Transverse colon (tissue), 4 donors: ENCODE measurements at regions not wholly inside any gene's neighbourhood (a gene's known extent, or its start where the extent isn't known, plus 50 kb on each side); places are given as distances from the start of the nearest gene placed in this dataset.

Experiments
- DNase-seq: peaks from one replicate; pipeline ENCODE4 v3.0.0-alpha.2; 2019
- H3K27ac ChIP-seq, 4 donors: fragments of 200-600 bp; sonication (generic); 2 replicates each; pipeline ENCODE4 v1.5.1; 2016 to 2018; ENCODE audit warnings: inconsistent platforms in 4 of 4
- H3K27me3 ChIP-seq: fragments of 200-600 bp; sonication (generic); 2 replicates; pipeline ENCODE4 v1.5.1; 2017; ENCODE audit warnings: inconsistent platforms
- H3K36me3 ChIP-seq, 4 donors: fragments of 200-600 bp; sonication (generic); 2 replicates each; pipeline ENCODE4 v1.5.1; 2017 to 2019; ENCODE audit warnings: inconsistent platforms in 4 of 4
- H3K4me1 ChIP-seq, 4 donors: fragments of 200-600 bp; sonication (generic); 2 replicates each; pipeline ENCODE4 v1.5.1; 2017 to 2020; ENCODE audit warnings: inconsistent platforms in 4 of 4
- H3K4me3 ChIP-seq, 4 donors: fragments of 200-600 bp; sonication (generic); 1 replicate in 1 of 4; 2 replicates in 3 of 4; pipeline versions ENCODE4 v1.5.1 to v1.6.1; 2017 to 2019; ENCODE audit warnings: inconsistent platforms in 4 of 4
- H3K9me3 ChIP-seq, 2 donors: fragments of 200-600 bp; sonication (generic); 2 replicates each; pipeline ENCODE4 v1.5.1; 2017 to 2019; ENCODE audit warnings: inconsistent platforms in 2 of 2
- EP300 ChIP-seq: sonication (generic); formaldehyde crosslinking; IDR thresholded peaks from one replicate; pipeline ENCODE4 v1.6.1; 2017; ENCODE audit warnings: antibody characterized with exemption, low read depth
- POLR2A ChIP-seq: fragments of 450-650 bp; IDR thresholded peaks from one replicate; pipeline ENCODE4 v1.6.1; 2016; ENCODE audit warnings: antibody characterized with exemption, mild to moderate bottlenecking, moderate library complexity
- POLR2AphosphoS5 ChIP-seq, 3 donors: sonication (generic); formaldehyde crosslinking; IDR thresholded peaks; one replicate each; pipeline ENCODE4 v1.6.1; 2016; ENCODE audit warnings: antibody characterized with exemption in 3 of 3
- WGBS, 2 donors: methylation state at CpG; one replicate each; pipeline ENCODE4 v1.1.5; 2018; ENCODE audit warnings: low coverage in 1 of 2; 5-methylcytosine and 5-hydroxymethylcytosine counted together
- in situ Hi-C, 4 donors: fragments of 200-750 bp; cut with MboI; loops; one replicate each; pipeline versions ENCODE4 v1.15.0 to v1.15.1; 2017; ENCODE audit warnings: low sequenced_read_pairs in 3 of 4, low pct_ligation_motif_present in 1 of 4, low pct_unique_long_range_greater_than_20kb in 1 of 4
- intact Hi-C: fragments of 100-400 bp; cut with DNase I; formaldehyde crosslinking; loops from one replicate; pipeline ENCODE4 v1.15.1; 2023; ENCODE audit warnings: low total_unique reads
- TF ChIP-seq, protein P1 (sequence below), 5 experiments: fragments of 200-600 bp in 3 of 5; fragments of 450-650 bp in 2 of 5; sonication (generic) in 3 of 5; IDR thresholded peaks; 1 replicate in 2 of 5; 2 replicates in 3 of 5; pipeline ENCODE4 v1.5.1; 2016 to 2017; ENCODE audit warnings: antibody characterized with exemption in 5 of 5, inconsistent platforms in 3 of 5, mild to moderate bottlenecking in 2 of 5, moderate library complexity in 1 of 5

- H3K27me3 ChIP-seq, result peaks cover 12% of the 10 kb centered on the region
- in situ Hi-C loops, result loop anchor here in 1 of 4 donors (25.0 kb wide), 3 partner anchors 91 to 584 kb away; partner anchors contain the start of genes FNDC8 and RAD51D
- H3K4me1 ChIP-seq, result no peaks in the 10 kb centered on the region
- intact Hi-C loops, result no loop called here
- H3K9me3 ChIP-seq, result no peaks in the 10 kb centered on the region
- no peak for TF ChIP-seq EP300
- TF ChIP-seq POLR2A, result no peak
- TF ChIP-seq, protein P1, sequence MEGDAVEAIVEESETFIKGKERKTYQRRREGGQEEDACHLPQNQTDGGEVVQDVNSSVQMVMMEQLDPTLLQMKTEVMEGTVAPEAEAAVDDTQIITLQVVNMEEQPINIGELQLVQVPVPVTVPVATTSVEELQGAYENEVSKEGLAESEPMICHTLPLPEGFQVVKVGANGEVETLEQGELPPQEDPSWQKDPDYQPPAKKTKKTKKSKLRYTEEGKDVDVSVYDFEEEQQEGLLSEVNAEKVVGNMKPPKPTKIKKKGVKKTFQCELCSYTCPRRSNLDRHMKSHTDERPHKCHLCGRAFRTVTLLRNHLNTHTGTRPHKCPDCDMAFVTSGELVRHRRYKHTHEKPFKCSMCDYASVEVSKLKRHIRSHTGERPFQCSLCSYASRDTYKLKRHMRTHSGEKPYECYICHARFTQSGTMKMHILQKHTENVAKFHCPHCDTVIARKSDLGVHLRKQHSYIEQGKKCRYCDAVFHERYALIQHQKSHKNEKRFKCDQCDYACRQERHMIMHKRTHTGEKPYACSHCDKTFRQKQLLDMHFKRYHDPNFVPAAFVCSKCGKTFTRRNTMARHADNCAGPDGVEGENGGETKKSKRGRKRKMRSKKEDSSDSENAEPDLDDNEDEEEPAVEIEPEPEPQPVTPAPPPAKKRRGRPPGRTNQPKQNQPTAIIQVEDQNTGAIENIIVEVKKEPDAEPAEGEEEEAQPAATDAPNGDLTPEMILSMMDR (IDR thresholded peaks at IDR 0.05), result no peak
- TF ChIP-seq POLR2AphosphoS5 (IDR thresholded peaks at IDR 0.05), result no peak
- H3K27ac ChIP-seq, result no peak overlapping the region
- no peak for DNase-seq
- no peak overlapping the region for H3K4me3 ChIP-seq
- 62 to 84% methylated on average over 5 to 13 of the region's 13 CpGs for WGBS, 2 donors
- H3K36me3 ChIP-seq, result no peaks in the 10 kb centered on the region
These were observed 51.4 kb upstream of the TMEM132E start for GRCh38 chr17:34527908-34528470.

DNA sequence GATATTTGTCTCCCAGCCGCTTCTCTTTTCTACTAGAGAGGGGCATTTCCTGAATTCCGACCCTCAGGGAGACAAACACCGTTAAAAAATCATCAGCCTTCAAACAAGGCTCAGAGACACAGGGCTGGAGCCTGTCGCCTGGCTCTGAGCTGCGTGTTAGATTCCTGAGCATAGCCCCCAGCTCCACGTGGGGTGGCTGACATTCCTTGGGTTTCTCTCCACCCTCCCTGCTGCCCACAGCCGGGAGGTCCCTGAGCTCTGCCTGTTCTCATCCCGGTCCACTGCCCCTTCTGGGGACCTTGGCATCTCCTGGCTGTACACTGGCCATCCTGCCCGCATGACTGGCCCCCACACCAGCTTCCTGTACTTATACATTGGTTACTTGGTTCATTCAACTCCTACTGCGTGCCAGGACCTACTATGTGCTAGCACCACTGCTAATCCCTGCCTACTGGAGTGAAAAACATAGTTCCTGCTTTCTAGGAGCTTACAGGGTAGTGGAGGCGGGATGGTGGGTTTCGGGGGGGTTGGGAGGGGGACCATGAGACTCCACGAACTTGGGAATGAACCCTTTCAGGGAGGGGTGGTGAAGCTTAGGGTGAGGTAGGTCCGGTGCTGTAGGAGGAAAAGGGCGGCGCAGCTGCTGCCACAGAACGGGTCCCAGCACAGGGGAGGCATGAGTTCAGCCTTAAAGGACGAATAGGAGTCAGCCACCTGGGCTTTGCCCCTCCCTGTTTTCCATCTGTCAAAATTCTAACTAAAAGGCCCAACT, 52.1 kb upstream of the TMEM132E start:
- intact Hi-C loops (no loop called here), in situ Hi-C loops (loop anchor here in 1 of 4 donors (25.0 kb wide), 3 partner anchors 90 to 585 kb away; partner anchors contain the start of genes FNDC8 and RAD51D)
- Histone ChIP-seq H3K36me3 (no peaks in the 10 kb centered on the region), H3K27ac (no peak overlapping the region), H3K9me3 (no peaks in the 10 kb centered on the region), H3K4me1 (no peaks in the 10 kb centered on the region), H3K27me3 (peaks cover 12% of the 10 kb centered on the region), H3K4me3 (no peak overlapping the region)
- no peak for DNase-seq
- WGBS, 2 donors, result 45% methylated on average over 18 of the region's 18 CpGs; no CpG with 5 or more reads in 1 of the 2 donors
- TF ChIP-seq, protein P1 (IDR thresholded peaks at IDR 0.05), result no peak
- TF ChIP-seq POLR2A (no peak), POLR2AphosphoS5 (IDR thresholded peaks at IDR 0.05) (no peak), EP300 (no peak)

- intact Hi-C loops (no loop called here), in situ Hi-C loops (loop anchor here in 1 of 4 donors (25.0 kb wide), 3 partner anchors 88 to 587 kb away; partner anchors contain the start of genes FNDC8 and RAD51D)
- H3K27me3 ChIP-seq, result peaks cover 12% of the 10 kb centered on the region
- no peaks in the 10 kb centered on the region for H3K36me3 ChIP-seq
- H3K27ac ChIP-seq, result no peak overlapping the region
- TF ChIP-seq POLR2AphosphoS5 (IDR thresholded peaks at IDR 0.05) (no peak), POLR2A (no peak), EP300 (no peak)
- TF ChIP-seq, protein P1 (IDR thresholded peaks at IDR 0.05), result no peak
- DNase-seq, result no peak
- no peaks in the 10 kb centered on the region for H3K9me3 ChIP-seq
- H3K4me1 ChIP-seq, result no peaks in the 10 kb centered on the region
- 18 to 21% methylated on average over 3 to 4 of the region's 4 CpGs for WGBS, 2 donors
- H3K4me3 ChIP-seq, result no peak overlapping the region
These were observed 53.7 kb upstream of the TMEM132E start for GRCh38 chr17:34525651-34526050.

GRCh38 chr17:34521955-34522354, 57.4 kb upstream of the TMEM132E start:
- Histone ChIP-seq H3K9me3 (no peaks in the 10 kb centered on the region), H3K27ac (no peak overlapping the region), H3K36me3 (no peaks in the 10 kb centered on the region), H3K27me3 (no peaks in the 10 kb centered on the region), H3K4me1 (no peaks in the 10 kb centered on the region), H3K4me3 (no peak overlapping the region)
- WGBS, 2 donors, result 69% methylated on average over 10 of the region's 11 CpGs; no CpG with 5 or more reads in 1 of the 2 donors
- intact Hi-C loops, result no loop called here
- in situ Hi-C loops, result no loop called here
- DNase-seq, result no peak
- TF ChIP-seq, protein P1 (IDR thresholded peaks at IDR 0.05), result no peak
- TF ChIP-seq POLR2A (no peak), EP300 (no peak), POLR2AphosphoS5 (IDR thresholded peaks at IDR 0.05) (no peak)
